MM.1S (cell line): ENCODE measurements at regions not wholly inside any gene's neighbourhood (a gene's known extent, or its start where the extent isn't known, plus 50 kb on each side); places are given as distances from the start of the nearest gene placed in this dataset.

Experiments
- DNase-seq: peaks from one replicate; pipeline ENCODE4 v3.0.0-alpha.2; 2015
- H2AFZ ChIP-seq: fragments of 300-600 bp; sonication (generic); 2 replicates; pipeline ENCODE4 v1.6.0; 2016; ENCODE audit warnings: antibody characterized with exemption, low read length
- H3F3A ChIP-seq: fragments of 300-600 bp; sonication (generic); 2 replicates; pipeline ENCODE4 v1.6.1; 2016; ENCODE audit warnings: mild to moderate bottlenecking, antibody characterized with exemption, low read length, moderate library complexity, mixed read lengths; ENCODE audit not compliant: insufficient read depth
- H3K27ac ChIP-seq: fragments of 300-600 bp; sonication (generic); 2 replicates; pipeline ENCODE4 v1.5.1; 2016; ENCODE audit warnings: mild to moderate bottlenecking, low read length
- H3K27me3 ChIP-seq: fragments of 300-600 bp; sonication (generic); replicated peaks from 2 replicates; pipeline ENCODE4 v1.6.0; 2016; ENCODE audit warnings: low read length; ENCODE audit not compliant: insufficient read depth
- H3K36me3 ChIP-seq: fragments of 300-600 bp; sonication (generic); replicated peaks from 2 replicates; pipeline ENCODE4 v1.6.1; 2016; ENCODE audit warnings: mild to moderate bottlenecking, low read length, mixed read lengths; ENCODE audit not compliant: insufficient read depth
- H3K4me1 ChIP-seq: fragments of 300-600 bp; sonication (generic); 2 replicates; pipeline ENCODE4 v1.6.1; 2016; ENCODE audit warnings: low read length, mixed read lengths
- H3K4me2 ChIP-seq: fragments of 300-600 bp; sonication (generic); 2 replicates; pipeline ENCODE4 v1.6.0; 2016; ENCODE audit warnings: low read depth, low read length
- H3K4me3 ChIP-seq: fragments of 300-600 bp; sonication (generic); 2 replicates; pipeline ENCODE4 v1.5.1; 2016; ENCODE audit warnings: low read length, mixed read lengths
- H3K79me2 ChIP-seq: fragments of 300-600 bp; sonication (generic); 2 replicates; pipeline ENCODE4 v1.6.1; 2016; ENCODE audit warnings: mixed run types, low read length, mixed read lengths
- H3K9ac ChIP-seq: fragments of 300-600 bp; sonication (generic); 2 replicates; pipeline ENCODE4 v1.6.1; 2016; ENCODE audit warnings: low read length, mixed read lengths
- H3K9me2 ChIP-seq: fragments of 300-600 bp; sonication (generic); replicated peaks from 2 replicates; pipeline ENCODE4 v1.6.1; 2016; ENCODE audit warnings: mild to moderate bottlenecking, low read length, mixed read lengths; ENCODE audit not compliant: insufficient read depth
- H3K9me3 ChIP-seq: fragments of 300-600 bp; sonication (generic); replicated peaks from 2 replicates; pipeline ENCODE4 v1.6.1; 2016; ENCODE audit warnings: mild to moderate bottlenecking, low read length, mixed read lengths; ENCODE audit not compliant: insufficient read depth
- H4K20me1 ChIP-seq: fragments of 300-600 bp; sonication (generic); 2 replicates; pipeline ENCODE4 v1.6.1; 2016; ENCODE audit warnings: mild to moderate bottlenecking, low read length, moderate library complexity, mixed read lengths; ENCODE audit not compliant: insufficient read depth
- CTCF ChIP-seq: fragments of 300-600 bp; sonication (generic); IDR thresholded peaks from 2 replicates; pipeline ENCODE4 v1.5.1; 2016; ENCODE audit warnings: antibody characterized with exemption, low read length, mixed read lengths
- EZH2 ChIP-seq: fragments of 300-600 bp; sonication (generic); optimal IDR thresholded peaks from 2 replicates; pipeline ENCODE3; 2017; ENCODE audit warnings: low read depth, mild to moderate bottlenecking, antibody characterized with exemption, low read length, mixed read lengths
- EZH2phosphoT487 ChIP-seq: fragments of 300-600 bp; sonication (generic); IDR thresholded peaks from 2 replicates; pipeline ENCODE4 v1.6.1; 2018; ENCODE audit warnings: antibody characterized with exemption, low read length

GRCh38 chr13:90168953-90169352 is 1178.5 kb upstream of the MIR17HG start:
- no peak overlapping the region for H2AFZ ChIP-seq
- no peaks in the 10 kb centered on the region for H3K36me3 ChIP-seq
- H3K4me1 ChIP-seq, result no peaks in the 10 kb centered on the region
- no peaks in the 10 kb centered on the region for H3K27me3 ChIP-seq
- H3K79me2 ChIP-seq, result no peaks in the 10 kb centered on the region
- H3K4me2 ChIP-seq, result no peak overlapping the region
- H3K4me3 ChIP-seq, result no peak overlapping the region
- TF ChIP-seq EZH2phosphoT487 (no peak), CTCF (no peak), EZH2 (no peak)
- no peaks in the 10 kb centered on the region for H3K9me3 ChIP-seq
- no peak overlapping the region for H3K9ac ChIP-seq
- H3K27ac ChIP-seq, result no peak overlapping the region
- no peaks in the 10 kb centered on the region for H3F3A ChIP-seq
- no peak for DNase-seq
- H3K9me2 ChIP-seq, result no peaks in the 10 kb centered on the region
- no peaks in the 10 kb centered on the region for H4K20me1 ChIP-seq

GRCh38 chr13:90170208-90170607 is 1177.3 kb upstream of the MIR17HG start:
- TF ChIP-seq EZH2phosphoT487, result no peak
- TF ChIP-seq CTCF, result no peak
- TF ChIP-seq EZH2, result no peak

GRCh38 chr13:90171649-90172048 is 1175.8 kb upstream of the MIR17HG start:
- Histone ChIP-seq H3K9me2 (no peaks in the 10 kb centered on the region), H2AFZ (no peak overlapping the region), H3K9ac (no peak overlapping the region), H3K36me3 (no peaks in the 10 kb centered on the region), H3K27ac (no peak overlapping the region), H3K9me3 (no peaks in the 10 kb centered on the region), H3K4me1 (no peaks in the 10 kb centered on the region), H3K79me2 (no peaks in the 10 kb centered on the region), H3K4me2 (no peak overlapping the region), H3K27me3 (no peaks in the 10 kb centered on the region), H3K4me3 (no peak overlapping the region), H4K20me1 (no peaks in the 10 kb centered on the region), H3F3A (no peaks in the 10 kb centered on the region)
- no peak for TF ChIP-seq CTCF
- TF ChIP-seq EZH2phosphoT487, result no peak
- TF ChIP-seq EZH2, result no peak
- peak; percentile 34 for DNase-seq

More at GRCh38 chr13:90170208-90170607, 1177.3 kb upstream of the MIR17HG start:
- H3K27me3 ChIP-seq, result no peaks in the 10 kb centered on the region
- H3K79me2 ChIP-seq, result no peaks in the 10 kb centered on the region
- H3K4me2 ChIP-seq, result no peak overlapping the region
- no peak for DNase-seq
- no peaks in the 10 kb centered on the region for H3F3A ChIP-seq
- no peak overlapping the region for H2AFZ ChIP-seq
- no peak overlapping the region for H3K27ac ChIP-seq
- no peak overlapping the region for H3K4me3 ChIP-seq
- no peaks in the 10 kb centered on the region for H3K4me1 ChIP-seq
- H3K9me2 ChIP-seq, result no peaks in the 10 kb centered on the region
- no peak overlapping the region for H3K9ac ChIP-seq
- no peaks in the 10 kb centered on the region for H3K36me3 ChIP-seq
- H4K20me1 ChIP-seq, result no peaks in the 10 kb centered on the region
- no peaks in the 10 kb centered on the region for H3K9me3 ChIP-seq
